GM21786 (cell line): ENCODE measurements at regions not wholly inside any gene's neighbourhood (a gene's known extent, or its start where the extent isn't known, plus 50 kb on each side); places are given as distances from the start of the nearest gene placed in this dataset.

ENCODE experiments used
- ATAC-seq: cut with Tn5 transposase; IDR thresholded peaks from one replicate; pipeline ENCODE4 v1.9.1; 2021; ENCODE audit not compliant: unreplicated experiment

DNA sequence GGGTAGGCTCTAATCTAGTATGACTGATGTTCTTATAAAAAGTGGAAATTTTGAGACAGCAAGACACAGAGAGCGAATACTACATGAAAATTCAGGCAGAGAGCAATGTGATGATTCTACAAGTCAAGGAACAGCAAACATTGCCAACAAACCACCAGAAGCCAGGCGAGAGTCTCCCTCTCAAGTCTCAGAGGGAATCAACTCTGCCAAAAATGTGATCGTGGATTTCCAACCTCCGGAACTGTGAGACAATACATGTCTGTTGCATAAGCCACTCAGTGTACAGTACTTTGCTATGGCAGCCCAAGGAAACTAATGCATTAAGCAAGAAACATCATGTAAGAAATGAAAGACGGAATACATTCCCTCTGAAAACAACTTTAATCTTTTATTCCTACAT is 52.1 kb upstream of the CCNG1 start:
- no peak for ATAC-seq

GRCh38 chr5:163385824-163386223 is 51.6 kb upstream of the CCNG1 start:
- ATAC-seq: no peak

DNA sequence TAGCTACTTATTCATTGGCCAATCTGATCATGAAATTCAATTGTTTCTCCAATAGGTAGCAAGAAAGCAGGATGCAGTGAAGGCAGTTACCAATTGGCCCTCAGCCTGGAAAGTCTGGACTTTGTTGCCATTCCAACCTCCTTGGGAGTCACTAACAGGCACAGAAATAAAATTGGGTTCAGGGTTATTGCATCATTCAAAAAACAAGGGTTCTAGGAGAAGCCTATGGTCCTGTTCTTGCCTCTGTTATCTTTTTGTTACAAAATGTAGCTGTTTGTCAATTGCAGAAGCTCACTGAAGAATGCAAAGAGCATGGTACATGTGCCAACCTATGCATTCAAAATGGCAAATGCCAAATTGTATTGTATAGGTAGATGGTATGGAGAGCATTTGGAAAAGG is 51.0 kb upstream of the CCNG1 start:
- ATAC-seq: no peak

- no peak for ATAC-seq
These were observed 49.6 kb upstream of the CCNG1 start for GRCh38 chr5:163387589-163388343.
